GM10266 (cell line): ENCODE measurements at regions not wholly inside any gene's neighbourhood (a gene's known extent, or its start where the extent isn't known, plus 50 kb on each side); places are given as distances from the start of the nearest gene placed in this dataset.
"Not testable (repeated sequence)": the region's sequence is repeated elsewhere in the genome, so short reads cannot be mapped to it uniquely, and the experiment has no call there.

Source experiments
- DNase-seq: peaks from one replicate; pipeline ENCODE4 v3.0.0; 2012; ENCODE audit errors: extremely low spot score
- TF ChIP-seq, protein P1 (sequence below): IDR thresholded peaks from 2 replicates; pipeline ENCODE4 v1.5.1; 2012; ENCODE audit warnings: mild to moderate bottlenecking, low read depth; ENCODE audit not compliant: control insufficient read depth, insufficient read depth; ENCODE audit errors: missing control alignments

DNA sequence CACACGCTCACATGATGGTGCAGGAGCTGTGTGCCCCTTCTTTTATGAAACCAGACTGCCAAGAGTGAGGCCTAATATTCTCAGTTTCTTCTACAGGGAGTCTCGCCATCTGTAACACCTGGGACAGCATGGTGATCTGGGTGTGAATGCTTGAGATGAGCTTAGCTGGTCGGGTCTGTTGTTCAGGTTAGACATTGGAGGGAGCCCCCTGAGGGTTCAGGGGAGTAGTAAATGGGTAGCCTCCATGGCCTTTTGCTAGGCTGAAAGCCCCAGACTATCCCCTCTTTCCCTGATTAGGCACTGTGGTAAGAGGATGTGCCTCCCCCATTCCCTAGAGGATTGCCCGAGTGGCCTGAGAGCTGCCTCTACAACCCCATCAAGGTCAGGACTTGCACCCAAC is 1916.1 kb downstream of the PCDH9 start:
- TF ChIP-seq, protein P1, sequence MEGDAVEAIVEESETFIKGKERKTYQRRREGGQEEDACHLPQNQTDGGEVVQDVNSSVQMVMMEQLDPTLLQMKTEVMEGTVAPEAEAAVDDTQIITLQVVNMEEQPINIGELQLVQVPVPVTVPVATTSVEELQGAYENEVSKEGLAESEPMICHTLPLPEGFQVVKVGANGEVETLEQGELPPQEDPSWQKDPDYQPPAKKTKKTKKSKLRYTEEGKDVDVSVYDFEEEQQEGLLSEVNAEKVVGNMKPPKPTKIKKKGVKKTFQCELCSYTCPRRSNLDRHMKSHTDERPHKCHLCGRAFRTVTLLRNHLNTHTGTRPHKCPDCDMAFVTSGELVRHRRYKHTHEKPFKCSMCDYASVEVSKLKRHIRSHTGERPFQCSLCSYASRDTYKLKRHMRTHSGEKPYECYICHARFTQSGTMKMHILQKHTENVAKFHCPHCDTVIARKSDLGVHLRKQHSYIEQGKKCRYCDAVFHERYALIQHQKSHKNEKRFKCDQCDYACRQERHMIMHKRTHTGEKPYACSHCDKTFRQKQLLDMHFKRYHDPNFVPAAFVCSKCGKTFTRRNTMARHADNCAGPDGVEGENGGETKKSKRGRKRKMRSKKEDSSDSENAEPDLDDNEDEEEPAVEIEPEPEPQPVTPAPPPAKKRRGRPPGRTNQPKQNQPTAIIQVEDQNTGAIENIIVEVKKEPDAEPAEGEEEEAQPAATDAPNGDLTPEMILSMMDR = no peak
- no peak for DNase-seq

DNA sequence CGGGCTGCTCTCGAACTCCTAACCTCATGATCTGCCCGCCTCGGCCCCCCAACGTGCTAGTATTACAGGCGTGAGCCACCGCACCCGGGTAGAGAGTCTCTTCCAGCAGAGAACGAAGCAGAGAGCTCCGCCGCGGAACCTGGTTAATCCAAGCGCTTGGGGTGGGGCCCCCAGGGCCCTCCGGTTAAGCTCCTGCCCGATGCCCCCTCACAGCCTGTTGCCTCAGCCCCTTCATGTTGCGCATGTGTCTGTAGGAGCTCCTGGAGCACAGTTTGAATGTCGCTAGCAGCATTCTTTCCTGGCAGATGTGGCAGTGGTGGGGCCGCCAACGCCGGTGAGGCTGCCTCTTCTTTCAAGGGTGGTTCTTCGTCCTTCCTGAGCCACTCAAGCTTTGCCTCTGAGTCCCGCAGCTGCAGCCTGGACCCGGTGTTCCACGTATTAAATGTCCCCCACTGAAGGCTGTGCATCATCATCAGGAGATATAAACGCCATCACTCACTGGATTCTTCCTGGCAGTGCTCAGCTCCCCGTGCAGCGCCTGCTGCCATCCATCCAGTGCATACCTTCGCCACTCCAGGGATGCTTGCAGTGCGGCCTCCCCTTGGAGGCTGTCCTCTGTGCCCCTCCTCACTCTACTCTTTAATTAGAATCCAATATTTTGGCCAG is 1919.3 kb downstream of the PCDH9 start:
- DNase-seq = no peak
- TF ChIP-seq, protein P1 = no peak

DNA sequence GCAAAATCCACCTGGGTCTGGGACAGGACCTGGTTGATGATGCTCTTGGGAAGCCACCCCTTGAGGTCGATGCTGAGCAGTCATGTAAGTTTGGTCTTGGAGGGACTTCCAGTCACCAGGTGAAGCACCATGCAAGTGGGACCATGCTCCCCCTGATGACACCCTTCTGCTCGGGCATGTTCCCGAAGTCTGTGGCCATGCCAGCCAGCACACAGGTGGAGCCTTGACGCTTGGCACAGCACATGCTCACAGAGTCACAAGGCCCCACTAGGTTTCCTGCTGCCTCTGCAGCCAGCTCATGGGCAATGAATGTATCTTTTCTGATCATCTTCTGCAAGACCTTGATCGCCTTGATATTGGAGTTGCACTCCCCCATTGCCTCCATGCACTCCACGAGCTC is 1920.2 kb downstream of the PCDH9 start:
- DNase-seq = no peak
- TF ChIP-seq, protein P1 = no peak

DNA sequence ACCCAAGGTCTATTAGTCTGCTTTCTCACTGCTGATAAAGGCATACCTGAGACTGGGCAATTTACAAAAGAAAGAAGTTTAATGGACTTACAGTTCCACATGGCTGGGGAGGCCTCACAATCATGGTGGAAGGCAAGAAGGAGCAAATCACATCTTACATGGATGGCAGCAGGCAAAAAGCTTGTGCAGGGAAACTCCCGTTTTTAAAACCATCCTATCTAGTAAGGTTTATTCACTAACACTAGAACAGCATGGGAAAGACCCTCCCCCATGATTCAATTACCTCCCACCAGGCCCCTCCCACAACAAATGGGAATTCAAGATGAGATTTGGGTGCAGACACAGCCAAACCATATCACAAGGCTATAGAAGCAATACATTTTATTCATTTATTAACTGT is 1921.4 kb downstream of the PCDH9 start:
- not testable (repeated sequence) for DNase-seq

DNA sequence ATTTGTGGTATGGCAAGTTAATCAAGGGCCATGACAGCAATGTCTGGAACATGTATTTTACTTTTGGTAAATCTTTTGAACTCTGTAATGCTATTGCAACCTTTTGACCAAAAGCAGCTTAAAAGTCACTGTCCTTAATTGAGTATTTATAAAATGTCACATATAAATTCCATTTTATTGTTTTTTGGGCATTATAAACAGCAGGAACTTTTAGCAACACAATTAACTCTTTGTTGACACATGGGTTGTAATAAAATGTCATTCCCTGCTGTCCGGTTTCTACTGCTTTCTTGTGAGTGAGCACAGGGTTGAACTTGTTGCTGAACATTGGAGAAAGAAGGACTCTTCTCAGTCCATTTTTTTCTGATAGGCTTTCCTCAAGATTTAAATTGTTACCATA is 1923.1 kb downstream of the PCDH9 start:
- TF ChIP-seq, protein P1 = no peak
- no peak for DNase-seq

DNA sequence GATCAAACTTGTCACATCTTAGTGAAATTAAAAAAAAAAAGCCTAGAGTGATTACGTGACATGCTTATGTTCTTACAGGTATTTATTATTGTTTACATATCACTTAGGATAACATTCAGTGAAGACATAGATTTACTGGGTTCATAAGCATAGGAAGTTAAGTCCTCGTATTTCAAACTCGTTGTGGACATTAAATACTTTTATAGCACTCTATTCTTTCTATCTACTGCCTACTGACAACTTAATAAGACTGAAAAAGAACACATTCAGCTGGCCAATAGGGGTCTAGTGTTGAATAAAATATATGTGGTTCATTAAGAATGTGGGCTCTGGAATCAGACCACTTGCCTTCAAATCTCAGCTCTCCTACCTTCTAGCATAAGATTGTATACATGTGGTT is 1927.4 kb downstream of the PCDH9 start:
- TF ChIP-seq, protein P1 = no peak
- no peak for DNase-seq

DNA sequence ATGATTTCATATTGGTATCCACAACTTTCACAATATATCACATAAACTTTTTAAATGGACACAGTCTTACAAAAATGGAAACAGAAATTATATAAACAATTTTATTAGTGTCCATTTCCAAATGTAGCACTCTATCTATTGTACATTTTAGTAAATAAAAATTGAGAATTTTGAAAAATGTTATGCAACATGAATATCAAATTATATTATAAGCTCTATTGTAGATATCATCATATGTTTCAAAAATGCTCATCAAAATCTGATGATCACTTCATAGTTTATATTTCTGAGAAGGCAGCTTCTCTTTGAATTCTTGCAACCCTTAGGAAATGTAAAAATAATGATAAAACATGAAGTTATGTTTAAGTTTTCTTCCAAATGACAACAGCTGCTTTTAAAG is 1928.6 kb downstream of the PCDH9 start:
- TF ChIP-seq, protein P1 = no peak
- no peak for DNase-seq

DNA sequence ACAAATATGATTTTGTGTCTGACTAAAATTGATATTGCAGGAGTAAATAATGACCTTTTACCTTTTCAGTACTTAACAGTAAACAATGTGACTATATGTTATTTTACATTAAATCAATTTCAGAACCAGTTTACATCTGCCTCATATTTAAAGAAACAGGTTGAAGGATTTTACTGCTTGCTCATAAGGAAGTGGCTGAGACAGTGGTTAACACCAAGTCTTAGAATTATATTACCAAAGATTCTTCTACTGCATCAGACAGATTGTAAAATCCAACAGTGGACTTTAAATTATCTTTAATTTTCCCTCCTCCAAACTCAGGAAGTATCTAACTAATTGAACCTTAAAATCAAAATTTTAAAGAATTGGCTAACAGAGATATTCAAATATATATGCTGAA is 1929.9 kb downstream of the PCDH9 start:
- no peak for DNase-seq
- TF ChIP-seq, protein P1 = no peak
